Prostate gland (tissue), 2 donors: ENCODE measurements at regions not wholly inside any gene's neighbourhood (a gene's known extent, or its start where the extent isn't known, plus 50 kb on each side); places are given as distances from the start of the nearest gene placed in this dataset.

Experiments used
- DNase-seq: peaks from one replicate; pipeline ENCODE4 v3.0.0-alpha.2; 2019; ENCODE audit warnings: low spot score
- H3K27ac ChIP-seq, 2 donors: fragments of 200-600 bp; sonication (generic); 2 replicates each; pipeline ENCODE4 v1.5.1; 2017 to 2019
- H3K27me3 ChIP-seq: fragments of 200-600 bp; sonication (generic); replicated peaks from 2 replicates; pipeline ENCODE4 v1.5.1; 2019; ENCODE audit not compliant: insufficient read depth
- H3K36me3 ChIP-seq, 2 donors: fragments of 200-600 bp; sonication (generic); 1 replicate in 1 of 2; 2 replicates in 1 of 2; pipeline versions ENCODE4 v1.5.1 to v1.8.1; 2017 to 2019
- H3K4me1 ChIP-seq: fragments of 200-600 bp; sonication (generic); replicated peaks from 2 replicates; pipeline ENCODE4 v1.5.1; 2019
- H3K4me3 ChIP-seq, 2 donors: fragments of 200-600 bp; sonication (generic); 2 replicates each; pipeline ENCODE4 v1.5.1; 2017 to 2019
- H3K9me3 ChIP-seq: fragments of 200-600 bp; sonication (generic); 2 replicates; pipeline ENCODE4 v1.5.1; 2017
- CTCF ChIP-seq, 4 experiments: fragments of 200-600 bp in 2 of 4; fragments of 450-650 bp in 2 of 4; sonication (generic) in 2 of 4; IDR thresholded peaks; 1 replicate in 3 of 4; 2 replicates in 1 of 4; pipeline ENCODE4 v1.5.1; 2016 to 2019; ENCODE audit warnings: antibody characterized with exemption in 4 of 4, mild to moderate bottlenecking in 2 of 4, moderate library complexity in 2 of 4
- POLR2A ChIP-seq: fragments of 450-650 bp; IDR thresholded peaks from one replicate; pipeline ENCODE4 v1.6.1; 2016; ENCODE audit warnings: antibody characterized with exemption, mild to moderate bottlenecking
- POLR2AphosphoS5 ChIP-seq: sonication (generic); formaldehyde crosslinking; IDR thresholded peaks from one replicate; pipeline ENCODE4 v1.6.1; 2017; ENCODE audit warnings: antibody characterized with exemption
- WGBS: methylation state at CpG from one replicate; pipeline ENCODE4 v1.1.5; 2018; 5-methylcytosine and 5-hydroxymethylcytosine counted together
- intact Hi-C: fragments of 100-400 bp; cut with DNase I; formaldehyde crosslinking; loops from one replicate; pipeline ENCODE4 v1.14.2; 2022

DNA sequence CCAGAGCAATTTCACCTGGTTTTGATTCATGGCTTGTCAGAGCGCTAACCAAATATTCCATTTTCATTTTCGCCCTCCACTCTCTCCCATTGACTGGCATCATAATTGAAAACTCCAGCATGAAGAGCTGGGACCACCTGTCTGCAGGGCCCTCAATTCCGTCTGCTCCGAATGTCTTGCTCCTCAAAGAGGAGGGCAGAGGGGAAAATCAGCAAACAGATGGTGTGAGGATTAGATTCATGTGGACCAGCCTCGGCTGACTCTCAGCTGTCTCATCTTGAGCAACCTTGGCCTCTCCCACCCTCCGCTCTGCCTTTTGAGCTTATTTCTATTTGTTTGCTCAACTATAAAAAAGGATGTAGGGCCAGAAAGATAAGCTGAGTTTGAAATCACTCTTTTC lies 512.2 kb upstream of the PPP2R3A start:
- TF ChIP-seq POLR2AphosphoS5 = no peak
- no peak overlapping the region for H3K27ac ChIP-seq
- DNase-seq = no peak
- H3K4me1 ChIP-seq = no peaks in the 10 kb centered on the region
- H3K36me3 ChIP-seq = no peaks in the 10 kb centered on the region
- 65% methylated on average over 6 of the region's 6 CpGs for WGBS
- no peak overlapping the region for H3K4me3 ChIP-seq
- intact Hi-C loops = no loop called here
- H3K27me3 ChIP-seq = no peaks in the 10 kb centered on the region
- H3K9me3 ChIP-seq = no peaks in the 10 kb centered on the region

- intact Hi-C loops = no loop called here
- WGBS = 49% methylated on average over 4 of the region's 4 CpGs
- no peak for TF ChIP-seq POLR2AphosphoS5
- TF ChIP-seq POLR2A = no peak
- no peak for TF ChIP-seq CTCF (IDR thresholded peaks at IDR 0.05)
Observed at GRCh38 chr3:135454890-135455289, 510.6 kb upstream of the PPP2R3A start.

DNA sequence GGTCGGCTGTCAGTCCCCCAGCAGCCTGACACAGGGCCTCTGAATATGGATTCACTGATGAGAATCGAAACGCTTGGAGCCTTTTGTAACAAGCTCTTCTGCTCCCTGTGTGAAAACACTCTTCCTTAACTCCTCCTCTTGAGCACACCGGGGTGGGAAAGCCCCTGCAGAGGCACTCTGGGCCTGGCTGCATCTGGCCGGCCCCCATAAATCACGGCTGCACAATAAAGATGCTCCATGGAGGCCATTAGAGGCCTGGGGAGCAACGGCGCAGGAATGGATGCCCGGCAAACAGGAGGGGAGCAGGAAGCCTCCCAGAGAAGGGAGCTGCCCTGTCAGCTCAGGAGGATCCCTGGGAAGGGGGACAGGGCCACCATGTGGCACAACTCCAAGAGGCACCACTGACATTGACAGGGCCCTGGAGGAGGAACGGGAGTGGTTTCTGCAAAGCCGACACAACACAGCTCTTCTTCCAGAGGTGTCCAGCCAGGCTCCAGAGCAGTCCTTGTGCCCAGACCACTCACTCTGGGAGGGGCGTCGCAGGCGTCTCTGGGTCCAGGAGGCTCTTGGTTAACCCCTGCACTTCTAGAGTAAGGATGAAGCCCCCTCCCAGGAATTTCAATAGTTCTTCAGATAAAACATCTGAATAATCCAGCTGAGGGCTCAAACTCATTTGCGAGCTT lies 509.3 kb upstream of the PPP2R3A start:
- Histone ChIP-seq H3K4me1 (no peaks in the 10 kb centered on the region), H3K4me3 (no peak overlapping the region), H3K9me3 (no peaks in the 10 kb centered on the region), H3K36me3 (no peaks in the 10 kb centered on the region), H3K27me3 (no peaks in the 10 kb centered on the region), H3K27ac (no peak overlapping the region)
- intact Hi-C loops = no loop called here
- no peak for DNase-seq
- TF ChIP-seq POLR2A (no peak), CTCF (IDR thresholded peaks at IDR 0.05) (no peak), POLR2AphosphoS5 (no peak)
- 20% methylated on average over 15 of the region's 15 CpGs for WGBS

More at GRCh38 chr3:135454890-135455289, 510.6 kb upstream of the PPP2R3A start:
- Histone ChIP-seq H3K27ac (no peak overlapping the region), H3K4me1 (no peaks in the 10 kb centered on the region), H3K27me3 (no peaks in the 10 kb centered on the region), H3K9me3 (no peaks in the 10 kb centered on the region), H3K36me3 (no peaks in the 10 kb centered on the region), H3K4me3 (no peak overlapping the region)
- no peak for DNase-seq

- Histone ChIP-seq H3K4me3 (no peak overlapping the region), H3K27me3 (no peaks in the 10 kb centered on the region), H3K9me3 (no peaks in the 10 kb centered on the region), H3K4me1 (no peaks in the 10 kb centered on the region), H3K36me3 (no peaks in the 10 kb centered on the region), H3K27ac (no peak overlapping the region)
- no peak for DNase-seq
- intact Hi-C loops = no loop called here
- 72% methylated on average over 10 of the region's 10 CpGs for WGBS
- TF ChIP-seq POLR2AphosphoS5 = no peak
- TF ChIP-seq POLR2A = no peak
- TF ChIP-seq CTCF (IDR thresholded peaks at IDR 0.05) = no peak
Observed at GRCh38 chr3:135458541-135459322, 506.8 kb upstream of the PPP2R3A start.

DNA sequence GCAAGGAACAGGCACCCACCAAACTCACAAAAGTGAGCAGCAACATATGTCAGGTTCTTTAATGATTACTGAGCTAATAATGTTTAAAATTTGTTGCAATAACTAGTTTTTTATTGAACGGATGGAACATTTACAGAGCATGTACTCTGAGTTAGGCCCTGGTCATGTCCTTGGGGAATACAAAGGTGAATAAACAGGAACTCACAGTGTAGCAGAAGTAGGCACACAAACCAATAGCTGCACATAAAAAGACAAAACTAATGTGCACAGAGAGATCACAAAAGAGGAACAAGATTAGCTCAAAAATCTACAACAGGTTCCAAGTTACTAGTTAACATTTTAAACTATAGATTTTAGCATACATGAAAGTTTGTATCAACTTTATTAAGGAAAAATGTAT lies 505.3 kb upstream of the PPP2R3A start:
- TF ChIP-seq CTCF (IDR thresholded peaks at IDR 0.05) (no peak), POLR2AphosphoS5 (no peak), POLR2A (no peak)
- WGBS = 51% methylated on average over 1 of the region's 1 CpG
- DNase-seq = no peak

More for the DNA sequence above, 505.3 kb upstream of the PPP2R3A start:
- Histone ChIP-seq H3K27ac (no peak overlapping the region), H3K9me3 (no peaks in the 10 kb centered on the region), H3K36me3 (no peaks in the 10 kb centered on the region), H3K4me3 (no peak overlapping the region), H3K4me1 (no peaks in the 10 kb centered on the region), H3K27me3 (no peaks in the 10 kb centered on the region)
- intact Hi-C loops = no loop called here
